HG03521 (cell line): ENCODE measurements at regions not wholly inside any gene's neighbourhood (a gene's known extent, or its start where the extent isn't known, plus 50 kb on each side); places are given as distances from the start of the nearest gene placed in this dataset.
"Not testable (repeated sequence)": the region's sequence is repeated elsewhere in the genome, so short reads cannot be mapped to it uniquely, and the experiment has no call there.

ENCODE experiments used
- ATAC-seq: cut with Tn5 transposase; IDR thresholded peaks from one replicate; pipeline ENCODE4 v1.9.1; 2021; ENCODE audit warnings: mild to moderate bottlenecking, moderate library complexity; ENCODE audit not compliant: unreplicated experiment

DNA sequence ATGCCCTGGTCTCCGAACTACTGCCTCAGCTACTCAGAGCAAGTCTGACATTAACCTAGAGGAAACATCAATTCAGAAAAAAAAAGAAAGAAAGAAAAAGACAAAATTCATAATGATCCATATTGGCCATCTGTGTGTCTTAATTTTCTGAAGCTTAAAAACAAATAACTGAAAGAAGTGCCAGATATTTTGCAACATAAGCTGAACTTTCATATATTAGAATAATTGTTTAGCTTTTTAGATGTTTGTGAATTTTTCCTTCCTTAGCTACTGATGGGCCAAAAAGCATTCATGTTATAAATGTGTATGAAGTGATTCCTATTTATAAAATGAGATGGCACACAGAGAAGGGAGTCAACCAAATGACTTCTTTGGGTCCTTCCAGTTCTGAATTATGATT, 555.0 kb upstream of the CHAC2 start:
- ATAC-seq: no peak

DNA sequence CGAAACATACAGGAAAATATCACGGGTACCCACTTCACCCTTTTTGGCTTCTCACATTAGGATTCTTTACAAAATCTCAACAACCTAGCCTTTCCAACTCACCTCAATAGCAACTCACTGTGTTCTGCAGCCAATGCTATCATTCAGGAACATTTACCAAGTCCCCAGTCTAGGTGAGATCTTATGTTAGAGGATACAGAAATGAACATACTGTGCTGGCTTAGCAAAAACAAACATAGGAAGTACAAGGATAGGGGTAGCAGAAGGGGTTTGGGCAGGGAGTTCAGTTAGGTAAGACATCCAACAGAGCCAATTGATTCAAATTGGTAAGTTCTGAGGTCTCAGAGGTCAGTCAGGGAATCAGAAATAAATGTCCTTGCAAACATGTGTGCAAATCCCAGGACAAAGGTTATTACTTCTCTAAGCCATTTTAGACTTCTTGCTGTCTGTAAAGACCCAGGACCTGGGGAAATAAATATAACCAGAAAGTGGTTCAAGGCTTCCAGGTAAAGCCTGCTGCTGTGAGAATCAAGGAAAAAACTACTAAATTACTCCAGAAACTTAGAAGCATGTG, 556.3 kb upstream of the CHAC2 start:
- ATAC-seq: no peak

DNA sequence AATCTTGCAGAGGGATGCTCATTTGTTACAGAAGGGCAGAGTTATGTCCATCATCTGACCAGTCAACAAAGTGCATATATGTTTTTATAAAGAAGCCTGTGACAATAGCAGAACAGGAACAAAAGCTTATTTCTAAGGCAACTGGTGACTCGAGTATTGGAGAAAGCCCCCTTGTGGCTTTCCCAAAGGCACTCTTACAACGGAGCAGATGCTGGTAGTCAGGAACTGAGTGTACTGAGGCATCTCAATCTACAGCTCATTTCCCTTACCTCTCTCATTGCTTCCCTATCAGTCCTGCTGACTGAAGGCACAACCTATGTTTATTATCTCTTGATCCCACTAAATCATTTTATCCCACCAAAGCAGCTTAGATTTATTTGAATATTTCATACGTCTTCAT, 557.1 kb upstream of the CHAC2 start:
- ATAC-seq: no peak

DNA sequence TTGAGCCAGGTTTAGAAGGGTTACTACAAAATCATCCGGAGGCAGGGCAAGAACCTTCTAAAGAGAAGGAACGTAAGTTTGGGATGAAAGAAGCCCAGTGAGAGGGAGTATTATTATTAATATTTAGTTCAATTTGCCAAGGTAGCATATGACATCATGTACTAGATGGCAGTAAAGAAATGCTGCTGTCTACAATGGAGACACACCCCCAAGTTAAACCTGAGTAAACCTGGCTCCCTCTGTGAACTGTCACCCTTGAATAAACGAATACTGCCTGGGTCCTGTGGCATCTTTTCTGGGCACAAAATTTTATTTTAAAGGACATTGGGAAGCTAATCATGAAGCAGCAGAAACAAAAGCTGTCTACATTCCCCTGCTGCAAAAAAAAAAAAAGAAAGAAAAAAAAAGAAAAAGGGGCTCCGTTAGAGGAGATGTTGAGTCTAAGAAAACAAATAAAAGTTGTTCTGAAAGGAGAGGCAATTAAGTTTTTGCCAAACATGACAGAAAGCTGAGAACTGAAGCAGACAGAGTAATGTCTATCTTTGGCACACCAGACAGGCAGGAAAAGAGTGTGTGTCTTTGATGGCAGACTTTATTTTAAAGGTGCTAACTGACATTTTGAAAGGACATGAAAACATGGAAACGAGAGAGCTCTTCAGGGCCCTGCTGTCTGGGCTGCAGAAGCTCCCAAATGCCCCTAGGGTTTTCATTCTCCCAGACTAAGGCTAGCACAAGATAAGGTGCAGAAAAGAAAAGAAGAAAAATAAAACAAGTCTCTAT, 557.7 kb upstream of the CHAC2 start:
- ATAC-seq: no peak

DNA sequence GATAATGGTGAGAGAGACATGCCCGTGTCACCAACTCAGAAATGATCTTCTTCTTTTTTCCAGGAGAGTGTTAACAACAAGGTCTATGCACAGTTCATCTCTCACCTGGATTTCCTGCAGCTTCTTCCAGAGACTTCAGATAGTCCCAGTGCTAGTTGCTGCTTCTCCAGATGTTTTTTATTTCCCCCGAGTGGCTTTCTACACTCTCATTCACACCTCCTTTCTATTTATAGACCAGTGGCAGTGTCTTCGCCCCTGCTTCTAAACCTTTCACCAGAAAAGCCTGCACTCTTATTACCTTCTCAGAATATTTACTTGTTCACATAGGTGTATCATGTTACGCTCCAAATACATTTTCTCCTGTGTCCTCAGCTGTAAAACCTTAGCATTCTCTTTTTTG, 558.8 kb upstream of the CHAC2 start:
- ATAC-seq: no peak

DNA sequence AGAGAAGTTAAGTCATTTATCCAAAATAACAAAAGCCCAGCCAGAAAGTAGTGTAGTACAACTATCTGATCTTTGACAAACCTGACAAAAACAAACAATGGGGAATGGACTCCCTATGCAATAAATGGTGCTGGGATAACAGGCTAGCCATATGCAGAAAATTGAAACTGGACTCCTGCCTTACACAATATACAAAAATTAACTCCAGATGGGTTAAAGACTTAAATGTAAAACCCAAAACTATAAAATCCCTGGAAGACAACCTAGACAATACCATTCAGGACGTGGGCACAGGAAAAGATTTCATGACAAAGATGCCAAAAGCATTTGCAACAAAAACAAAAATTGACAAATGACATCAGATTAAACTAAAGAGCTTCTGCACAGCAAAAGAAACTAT, 561.4 kb upstream of the CHAC2 start:
- ATAC-seq: not testable (repeated sequence)

DNA sequence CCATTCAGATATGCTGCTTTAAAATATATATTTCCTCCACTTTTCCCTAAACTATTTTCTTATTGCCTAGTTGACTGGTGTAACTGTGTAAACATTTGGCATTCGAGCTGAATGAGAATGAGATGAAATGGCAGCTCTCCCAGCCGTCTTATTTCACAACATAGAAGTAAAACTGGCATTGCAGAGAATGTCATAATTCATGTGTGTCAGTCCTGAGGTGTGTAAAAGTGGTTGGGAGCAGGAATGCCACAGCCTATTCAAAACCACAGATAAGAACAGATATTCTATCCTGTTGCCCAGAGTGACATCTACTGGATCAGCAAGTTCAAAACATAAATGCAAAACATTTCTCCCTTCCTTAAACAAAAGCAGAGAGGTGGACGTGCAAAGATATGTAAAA, 565.5 kb upstream of the CHAC2 start:
- no peak for ATAC-seq

DNA sequence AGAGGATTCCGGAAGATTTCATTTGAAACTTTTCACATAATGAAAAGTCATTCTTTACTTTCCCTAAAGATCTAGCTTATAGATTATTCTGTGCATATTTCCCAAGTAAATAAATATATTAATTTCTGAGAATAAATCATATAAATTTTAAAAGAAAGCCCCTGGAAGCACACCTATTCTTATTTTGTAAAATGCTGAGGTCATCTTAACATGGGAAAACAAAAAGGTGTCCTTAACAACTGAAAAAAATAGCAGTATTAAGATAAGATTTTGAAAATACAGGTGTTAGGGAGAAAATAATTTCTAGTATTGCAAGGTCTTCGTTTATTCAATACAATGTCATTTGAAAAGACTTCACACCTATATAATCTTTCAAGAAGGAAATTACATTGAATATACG, 567.5 kb upstream of the CHAC2 start:
- ATAC-seq: no peak

DNA sequence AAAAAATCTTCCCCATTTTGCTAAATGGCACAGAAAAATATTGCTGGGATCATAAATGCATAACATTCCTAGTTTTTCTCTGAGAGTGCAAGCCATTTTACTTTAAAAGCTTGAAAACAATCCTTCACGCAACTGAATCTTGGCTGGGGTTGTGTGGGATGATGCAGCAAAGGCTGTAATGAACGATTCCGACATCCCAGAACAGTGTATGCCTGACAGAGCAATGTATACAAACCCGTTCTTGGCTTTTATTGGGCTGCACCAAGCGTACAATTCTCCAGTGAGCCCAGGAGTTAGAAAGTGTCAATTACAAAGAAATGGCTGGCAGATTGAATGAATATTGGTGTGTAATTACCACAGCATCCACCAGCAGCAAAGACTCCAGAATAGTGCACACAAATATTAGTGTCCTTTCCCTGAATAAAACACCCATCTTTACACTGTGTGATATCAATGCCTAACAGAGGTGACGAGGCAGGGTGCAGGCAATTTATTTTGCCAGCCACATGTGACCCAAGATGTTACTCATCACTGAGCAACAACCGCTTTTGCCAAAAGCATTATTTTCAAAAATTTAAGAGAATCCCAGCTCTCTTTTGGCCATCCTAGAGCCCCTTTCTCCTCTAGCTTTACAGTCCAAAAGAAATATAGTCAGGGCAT, 578.6 kb upstream of the CHAC2 start:
- ATAC-seq: no peak

DNA sequence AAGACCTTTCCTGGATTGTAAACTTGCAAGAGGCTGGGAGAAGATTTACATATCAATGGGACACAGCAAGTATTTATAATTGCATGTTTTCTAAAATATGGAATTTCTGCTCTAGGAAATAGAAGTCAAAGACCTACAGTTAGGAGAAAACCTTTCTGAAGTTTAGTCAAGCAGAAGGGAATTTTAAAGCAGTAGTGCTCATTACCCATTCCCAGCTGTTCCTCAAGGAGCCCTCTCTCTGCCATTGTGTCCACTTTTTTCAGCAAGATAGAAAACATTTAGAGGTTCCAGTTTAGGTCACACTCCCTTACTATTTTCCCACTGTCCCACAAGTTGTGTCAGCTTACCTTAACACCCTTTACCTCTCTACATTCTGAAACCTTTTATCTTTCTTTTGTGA, 584.0 kb upstream of the CHAC2 start:
- no peak for ATAC-seq

DNA sequence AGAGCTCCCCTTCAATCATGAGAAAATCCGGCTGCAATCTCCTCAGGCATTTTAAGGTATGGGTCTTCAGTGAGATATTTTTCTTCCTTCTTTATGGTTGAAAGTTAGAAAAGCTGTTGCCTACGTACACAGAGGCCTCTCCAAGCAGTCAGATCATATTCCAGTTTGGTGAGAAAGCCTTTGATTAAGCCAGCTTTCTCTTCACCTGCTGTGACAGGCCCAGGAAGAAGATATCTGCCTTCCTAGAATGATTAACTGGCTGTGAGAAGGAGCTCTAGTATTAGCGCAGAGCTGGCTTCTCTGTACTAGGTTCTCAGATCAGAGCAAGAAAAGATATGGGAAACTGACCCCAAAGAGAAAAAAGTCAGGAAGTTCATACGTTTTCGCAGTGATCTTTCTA, 585.0 kb upstream of the CHAC2 start:
- no peak for ATAC-seq

DNA sequence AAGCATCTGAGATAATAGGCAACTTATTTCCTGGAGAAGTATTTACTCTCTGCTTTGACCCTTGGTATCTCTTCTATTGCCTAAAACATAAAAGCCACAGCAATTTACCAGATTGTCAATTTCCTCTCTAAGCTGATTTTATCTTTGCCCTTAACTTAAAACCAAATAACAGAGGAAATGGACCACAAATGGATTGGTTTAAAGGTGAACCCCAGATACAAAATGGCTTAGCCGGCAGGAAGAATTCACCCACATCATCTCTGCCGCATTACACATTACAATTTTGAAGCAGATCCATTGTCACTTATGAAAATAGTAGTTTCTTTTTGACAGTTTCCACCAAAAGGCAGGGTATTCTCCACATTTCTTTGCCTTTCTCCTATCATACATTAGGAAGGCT, 585.8 kb upstream of the CHAC2 start:
- ATAC-seq: no peak

DNA sequence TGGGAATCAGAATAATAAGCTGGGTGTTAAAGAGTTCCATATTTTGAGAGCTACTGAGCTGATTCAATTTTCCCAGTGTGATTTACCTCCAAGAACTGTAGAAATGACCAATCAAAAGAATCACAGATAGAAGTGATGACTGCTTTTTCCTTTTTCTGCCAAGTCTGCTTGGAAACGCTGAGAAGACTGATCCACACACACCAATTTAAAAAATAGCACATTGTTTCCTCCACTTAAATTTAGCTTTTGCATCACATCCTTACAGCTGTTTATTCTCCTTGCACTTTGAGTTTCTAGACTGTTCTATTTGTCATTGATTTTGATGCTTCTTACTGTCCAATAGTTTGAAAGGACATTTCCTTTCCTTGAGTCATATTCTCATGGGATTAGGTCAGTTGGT, 590.3 kb upstream of the CHAC2 start:
- ATAC-seq: no peak

DNA sequence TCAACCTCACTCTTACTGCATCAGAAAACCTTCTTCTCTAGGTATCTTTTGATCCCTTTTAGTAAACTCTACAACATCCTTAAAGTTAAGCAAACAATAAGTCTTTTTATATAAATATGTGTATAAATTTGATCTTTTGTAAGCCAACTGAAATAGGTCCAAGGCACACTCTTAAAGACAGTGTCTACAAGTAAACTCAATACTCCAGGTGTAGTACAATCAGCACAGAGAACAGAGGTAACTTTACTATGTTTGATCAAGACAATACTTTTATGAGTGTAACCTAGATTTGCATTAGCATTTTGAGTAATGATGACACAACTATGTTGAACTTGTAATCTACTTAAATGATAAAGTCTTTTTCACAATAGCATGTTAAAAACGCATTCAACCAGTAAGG, 593.1 kb upstream of the CHAC2 start:
- ATAC-seq: no peak

DNA sequence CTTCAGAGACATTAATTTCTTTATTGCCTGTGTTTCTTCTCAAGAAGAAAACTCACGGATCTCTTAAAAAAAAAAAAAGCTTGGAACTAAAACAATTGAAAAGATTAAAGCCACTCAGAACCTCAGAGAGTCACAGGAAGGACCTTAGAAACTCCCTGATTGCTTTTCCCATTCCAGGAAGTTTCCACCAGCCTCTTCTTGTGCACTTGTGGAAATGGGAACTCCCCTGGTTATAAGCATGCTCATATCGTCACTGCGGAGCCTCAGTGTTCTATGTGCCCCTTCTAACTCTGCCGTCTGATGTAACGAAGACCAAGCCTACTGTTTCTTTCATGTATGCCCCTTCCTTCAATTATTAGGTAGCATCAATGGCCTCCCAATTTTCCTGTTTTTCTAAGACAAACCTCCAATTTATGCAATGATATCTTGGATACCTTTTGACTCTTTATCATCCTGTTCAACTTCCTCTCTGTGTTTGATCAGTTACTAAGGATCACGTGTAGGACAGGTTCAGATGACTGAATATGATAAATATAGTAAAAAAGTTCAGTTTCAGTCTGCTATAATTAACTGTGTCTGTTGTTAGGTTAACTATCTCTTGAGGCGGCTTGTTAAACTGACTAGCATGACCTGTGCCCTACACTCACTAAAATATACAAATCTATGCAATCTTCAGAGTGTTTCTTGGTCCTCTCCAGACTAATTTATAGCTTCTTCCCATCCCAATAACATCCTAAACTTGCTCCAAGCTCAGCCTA, 593.7 kb upstream of the CHAC2 start:
- ATAC-seq: no peak

DNA sequence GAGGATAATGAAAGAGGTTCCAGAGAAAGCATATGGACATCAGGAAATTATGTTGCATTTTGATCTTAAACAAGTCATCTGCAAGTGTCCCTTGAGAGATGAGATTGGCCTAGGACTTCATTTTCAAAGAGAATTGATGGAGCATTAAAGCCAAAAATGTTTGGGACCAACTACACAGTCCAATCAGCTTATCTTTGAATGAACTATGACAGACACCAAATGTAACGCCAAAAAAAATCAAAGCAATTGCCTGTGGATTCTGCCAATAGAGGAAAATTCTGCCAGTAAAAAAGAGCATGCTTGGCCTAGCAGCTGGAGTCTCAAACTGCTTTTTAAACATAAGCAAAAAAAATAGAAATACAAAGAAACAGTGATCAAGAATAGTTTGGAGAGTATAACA, 594.5 kb upstream of the CHAC2 start:
- ATAC-seq: no peak

DNA sequence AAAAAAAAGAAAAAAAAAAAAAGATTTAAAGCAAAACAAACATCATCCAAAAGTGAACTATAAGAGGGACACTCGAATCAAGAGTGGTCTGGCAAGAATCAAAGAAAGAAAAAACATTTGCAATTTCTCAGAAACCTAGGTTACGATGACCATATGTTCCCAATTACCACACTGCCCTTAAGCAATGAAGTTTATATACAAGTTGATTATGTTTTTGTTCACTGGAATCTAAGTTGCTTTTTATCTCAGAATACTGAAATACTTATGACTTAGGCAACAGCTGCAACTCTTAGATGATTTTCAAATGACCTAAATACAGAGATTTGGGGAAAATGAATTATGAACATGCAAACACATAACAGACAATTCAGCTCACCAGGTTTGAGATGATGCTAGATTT, 597.1 kb upstream of the CHAC2 start:
- no peak for ATAC-seq

DNA sequence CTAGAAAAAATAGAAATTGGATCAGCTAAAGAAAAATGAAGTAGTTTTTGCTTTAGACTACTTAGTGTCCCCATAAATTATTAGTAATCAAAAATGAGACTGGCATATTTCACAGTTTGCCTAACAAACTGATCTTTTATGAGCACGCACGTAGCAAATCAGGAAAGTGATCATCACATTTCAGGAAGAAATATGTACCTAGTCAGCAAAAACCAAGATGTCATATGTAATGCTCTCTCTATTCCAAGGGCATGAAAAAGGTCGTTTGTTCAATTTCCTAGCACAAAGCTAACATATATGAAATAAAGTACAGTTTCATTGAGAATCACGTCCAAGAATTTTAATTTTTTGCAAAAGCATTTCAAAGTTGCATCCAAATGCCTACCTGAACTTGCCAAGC, 600.4 kb upstream of the CHAC2 start:
- no peak for ATAC-seq

DNA sequence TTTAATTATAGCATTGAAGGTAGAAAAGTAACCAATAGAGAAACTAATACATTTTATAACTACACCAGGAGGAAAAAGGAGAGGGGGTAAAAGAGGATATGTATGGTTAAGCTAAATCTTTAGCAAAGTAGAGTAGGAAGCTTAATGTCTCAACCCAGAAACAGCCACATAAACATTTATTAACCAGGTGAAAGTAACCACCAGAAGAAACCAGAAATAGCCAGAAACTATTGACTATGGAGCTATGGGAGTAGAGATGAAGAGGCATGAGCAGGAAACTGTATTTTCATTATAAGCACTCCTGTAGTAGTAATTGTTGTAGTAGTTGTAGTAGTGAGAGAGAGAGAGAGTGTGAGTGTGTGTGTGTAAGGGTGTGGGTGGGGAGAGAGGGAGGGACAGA, 617.5 kb upstream of the CHAC2 start:
- ATAC-seq: no peak

DNA sequence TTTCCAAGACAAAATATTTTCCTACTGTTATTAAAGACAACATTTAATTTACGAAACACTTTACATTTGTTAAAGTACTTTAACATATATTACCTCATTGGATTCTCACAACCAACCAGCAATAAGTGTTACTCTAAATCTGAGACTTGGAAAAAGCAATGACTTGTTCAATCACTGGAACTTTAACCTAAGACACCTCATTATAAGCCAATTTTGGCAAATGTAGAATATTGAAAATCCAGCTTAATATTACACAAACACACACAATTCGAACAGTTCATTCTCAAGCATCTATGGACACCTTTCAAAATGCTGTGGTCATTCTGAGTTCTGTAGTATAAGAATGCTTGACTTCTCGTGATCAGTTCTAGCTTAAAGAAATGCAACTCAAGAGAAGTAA, 619.4 kb upstream of the CHAC2 start:
- no peak for ATAC-seq

DNA sequence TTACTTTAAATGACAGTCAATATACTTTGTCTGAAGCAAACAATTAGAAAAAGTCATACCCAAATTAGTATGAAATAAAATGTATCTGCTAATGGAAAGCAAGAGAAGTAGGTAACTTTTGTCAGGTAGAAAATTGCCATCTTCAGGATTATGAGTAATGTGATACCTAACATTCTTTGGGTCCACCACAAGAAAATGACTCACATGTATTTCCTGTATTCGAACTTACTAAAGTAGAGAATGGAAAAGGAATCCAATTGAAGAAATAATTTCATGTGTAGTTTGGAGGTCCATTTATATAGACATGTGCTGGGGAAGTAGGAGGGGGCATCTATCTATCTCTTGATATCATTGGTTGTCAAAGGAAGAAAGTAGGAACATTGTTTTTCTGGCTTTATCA, 636.2 kb upstream of the CHAC2 start:
- no peak for ATAC-seq

DNA sequence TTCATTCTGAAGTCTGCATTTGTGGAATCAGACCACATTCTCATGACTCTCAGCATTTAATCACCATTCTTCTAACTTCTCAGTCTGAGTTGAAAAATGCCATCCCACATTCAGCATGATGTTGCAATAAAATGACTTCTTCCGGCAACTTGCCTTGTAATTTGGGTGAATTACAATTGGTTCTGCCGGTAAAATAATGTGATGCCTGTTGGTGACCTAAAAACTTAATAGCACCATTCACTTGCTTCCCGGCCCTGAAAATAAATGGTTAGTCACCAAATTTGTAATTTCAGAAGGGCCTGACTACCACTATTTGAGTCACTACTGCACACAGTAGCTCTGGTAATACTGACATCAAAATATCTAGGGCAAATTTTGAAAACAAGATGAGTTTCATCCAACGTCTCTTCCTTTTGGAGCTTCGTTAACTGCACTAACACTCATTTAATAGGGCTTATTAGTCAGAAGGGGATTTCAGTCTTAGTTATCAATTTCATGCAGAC, 637.1 kb upstream of the CHAC2 start:
- no peak for ATAC-seq
